ENCODE measurements at regions not wholly inside any gene's neighbourhood (a gene's known extent, or its start where the extent isn't known, plus 50 kb on each side); places are given as distances from the start of the nearest gene placed in this dataset.
"Not testable (repeated sequence)": the region's sequence is repeated elsewhere in the genome, so short reads cannot be mapped to it uniquely, and the experiment has no call there.

GRCh38 chr1:121515235-121515634 lies 330.5 kb downstream of the SRGAP2C start:
- no peak for TF ChIP-seq CTCF (IDR thresholded peaks at IDR 0.05; ENCODE audit: control extremely low read depth, extremely low read depth, low read depth, missing control alignments)
- ChIA-PET CTCF (no interaction called here), POLR2A (no interaction called here)
- no peak for DNase-seq (ENCODE audit: extremely low spot score)

- CTCF ChIA-PET = interaction anchor here (1.1 to 1.7 kb wide), 2 partner anchors 14 to 53 kb away, joined by 3 to 4 read pairs; no protein-coding TSS in a partner anchor
These were observed 331.6 kb downstream of the SRGAP2C start for GRCh38 chr1:121516234-121516967.

DNA sequence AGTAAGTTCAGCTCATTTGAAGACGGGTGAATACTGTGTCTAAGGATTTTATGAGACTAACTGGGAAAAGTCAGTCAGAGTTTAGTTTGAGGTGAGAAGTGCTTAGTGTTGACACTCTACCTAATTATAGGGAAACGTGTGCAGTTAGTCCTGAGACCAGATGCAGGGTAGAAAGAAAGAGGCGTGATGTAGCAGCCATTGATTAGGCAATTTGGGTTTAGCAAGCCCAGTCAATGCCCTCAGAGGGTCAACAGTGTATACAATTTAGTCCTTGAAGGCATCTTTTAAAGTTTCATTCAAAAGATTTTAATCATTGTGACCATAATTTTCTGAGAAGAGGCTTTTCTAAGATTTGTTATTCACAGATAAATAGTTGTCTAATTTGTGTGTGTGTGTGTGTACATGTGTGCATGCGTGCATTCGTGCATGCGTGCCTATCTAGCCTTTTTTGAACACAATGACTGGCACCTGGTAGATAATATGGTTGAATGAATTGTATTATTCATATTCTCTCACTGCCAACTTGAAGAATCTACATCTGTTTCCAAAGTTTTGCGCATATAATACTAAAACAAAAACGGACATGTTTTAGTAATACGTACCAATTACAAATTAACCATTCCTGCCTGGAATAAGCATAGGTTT lies 332.9 kb downstream of the SRGAP2C start:
- ChIA-PET POLR2A (no interaction called here), CTCF (interaction anchor here (1.7 kb wide), 1 partner anchor 16 kb away, joined by 4 read pairs; no protein-coding TSS in a partner anchor)
- TF ChIP-seq CTCF (IDR thresholded peaks at IDR 0.05; ENCODE audit: control extremely low read depth, extremely low read depth, low read depth, missing control alignments) = no peak
- no peak for DNase-seq (ENCODE audit: extremely low spot score)

More at GRCh38 chr1:121516234-121516967, 331.6 kb downstream of the SRGAP2C start:
- POLR2A ChIA-PET = no interaction called here
- no peak for TF ChIP-seq CTCF (IDR thresholded peaks at IDR 0.05; ENCODE audit: control extremely low read depth, extremely low read depth, low read depth, missing control alignments)
- no peak for DNase-seq (ENCODE audit: extremely low spot score)

DNA sequence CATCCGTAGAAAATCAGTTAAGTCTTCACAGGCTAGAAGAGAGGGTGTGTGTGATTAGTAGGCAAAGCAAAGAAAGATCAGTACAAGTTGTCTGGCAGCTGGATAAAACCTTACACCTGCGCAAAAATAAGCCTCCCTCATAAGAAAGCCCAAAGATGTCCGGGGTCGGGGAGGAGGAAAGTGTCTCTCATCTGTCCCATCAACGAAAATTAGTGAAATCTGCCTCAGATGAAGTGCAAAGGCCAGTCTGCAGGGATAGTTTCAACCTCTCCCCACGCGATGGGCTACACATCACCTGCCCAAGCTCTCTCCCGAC lies 333.9 kb downstream of the SRGAP2C start:
- ChIA-PET CTCF (no interaction called here), POLR2A (no interaction called here)
- no peak for DNase-seq (ENCODE audit: extremely low spot score)
- TF ChIP-seq CTCF (IDR thresholded peaks at IDR 0.05; ENCODE audit: control extremely low read depth, extremely low read depth, low read depth, missing control alignments) = no peak

- DNase-seq (ENCODE audit: extremely low spot score) = no peak
- ChIA-PET POLR2A (no interaction called here), CTCF (no interaction called here)
- TF ChIP-seq CTCF (IDR thresholded peaks at IDR 0.05; ENCODE audit: control extremely low read depth, extremely low read depth, low read depth, missing control alignments) = no peak
These were observed 334.4 kb downstream of the SRGAP2C start for GRCh38 chr1:121519042-121519755.

DNA sequence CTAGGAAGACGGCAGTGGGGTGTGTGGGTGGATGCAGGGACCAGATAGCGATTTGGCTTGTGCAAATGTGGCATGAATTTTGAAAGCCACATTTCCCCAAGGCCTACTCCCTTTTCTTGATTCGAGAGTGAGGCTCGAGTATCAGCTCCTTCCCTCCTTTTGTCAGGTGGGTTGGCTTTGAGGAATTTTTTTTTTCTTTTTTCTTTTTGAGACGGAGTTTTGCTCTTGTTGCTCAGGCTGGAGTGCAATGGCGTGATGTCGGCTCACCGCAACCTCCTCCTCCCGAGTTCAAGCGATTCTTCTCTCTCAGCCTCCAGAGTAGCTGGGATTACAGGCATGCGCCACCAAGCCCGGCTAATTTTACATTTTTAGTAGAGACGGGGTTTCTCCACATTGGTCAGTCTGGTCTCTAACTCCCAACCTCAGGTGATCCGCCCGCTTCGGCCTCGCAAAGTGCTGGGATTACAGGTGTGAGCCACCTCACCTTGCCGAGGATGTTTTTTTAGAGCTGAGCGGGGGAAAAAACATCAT lies 335.0 kb downstream of the SRGAP2C start:
- CTCF ChIA-PET, POLR2A ChIA-PET: not testable (repeated sequence)

More for the DNA sequence above, 335.0 kb downstream of the SRGAP2C start:
- not testable (repeated sequence) for DNase-seq (ENCODE audit: extremely low spot score)
